Astrocyte (in vitro differentiated cells and primary cell): ENCODE measurements at regions not wholly inside any gene's neighbourhood (a gene's known extent, or its start where the extent isn't known, plus 50 kb on each side); places are given as distances from the start of the nearest gene placed in this dataset.

ENCODE experiments used
- EZH2 ChIP-seq: IDR thresholded peaks from 2 replicates; pipeline ENCODE4 v1.6.1; 2012; ENCODE audit warnings: mild to moderate bottlenecking, low read length, inconsistent platforms; ENCODE audit not compliant: insufficient read depth
- TF ChIP-seq, protein P1 (sequence below): IDR thresholded peaks from 2 replicates; pipeline ENCODE4 v1.5.1; 2011; ENCODE audit warnings: low read depth, mild to moderate bottlenecking, inconsistent platforms, low read length, moderate library complexity; ENCODE audit not compliant: insufficient read depth

GRCh38 chr10:120015064-120015463, 122.5 kb downstream of the SEC23IP start:
- TF ChIP-seq, protein P1, sequence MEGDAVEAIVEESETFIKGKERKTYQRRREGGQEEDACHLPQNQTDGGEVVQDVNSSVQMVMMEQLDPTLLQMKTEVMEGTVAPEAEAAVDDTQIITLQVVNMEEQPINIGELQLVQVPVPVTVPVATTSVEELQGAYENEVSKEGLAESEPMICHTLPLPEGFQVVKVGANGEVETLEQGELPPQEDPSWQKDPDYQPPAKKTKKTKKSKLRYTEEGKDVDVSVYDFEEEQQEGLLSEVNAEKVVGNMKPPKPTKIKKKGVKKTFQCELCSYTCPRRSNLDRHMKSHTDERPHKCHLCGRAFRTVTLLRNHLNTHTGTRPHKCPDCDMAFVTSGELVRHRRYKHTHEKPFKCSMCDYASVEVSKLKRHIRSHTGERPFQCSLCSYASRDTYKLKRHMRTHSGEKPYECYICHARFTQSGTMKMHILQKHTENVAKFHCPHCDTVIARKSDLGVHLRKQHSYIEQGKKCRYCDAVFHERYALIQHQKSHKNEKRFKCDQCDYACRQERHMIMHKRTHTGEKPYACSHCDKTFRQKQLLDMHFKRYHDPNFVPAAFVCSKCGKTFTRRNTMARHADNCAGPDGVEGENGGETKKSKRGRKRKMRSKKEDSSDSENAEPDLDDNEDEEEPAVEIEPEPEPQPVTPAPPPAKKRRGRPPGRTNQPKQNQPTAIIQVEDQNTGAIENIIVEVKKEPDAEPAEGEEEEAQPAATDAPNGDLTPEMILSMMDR: no peak
- no peak for TF ChIP-seq EZH2
